Choroid plexus epithelial cell (primary cell): ENCODE measurements at regions not wholly inside any gene's neighbourhood (a gene's known extent, or its start where the extent isn't known, plus 50 kb on each side); places are given as distances from the start of the nearest gene placed in this dataset.
A peak's percentile ranks its signal among the peaks of the same experiment; 100 is the strongest.

Source experiments
- DNase-seq: peaks from one replicate; pipeline ENCODE4 v3.0.0-alpha.2; 2010; ENCODE audit warnings: low read depth
- H3K4me3 ChIP-seq: 2 replicates; pipeline ENCODE4 v1.5.1; 2011; ENCODE audit warnings: low read depth, mild to moderate bottlenecking, control low read depth, low read length, moderate library complexity
- CTCF ChIP-seq: conservative IDR thresholded peaks from 2 replicates; pipeline ENCODE4 v1.5.1; 2011; ENCODE audit warnings: low read depth, mild to moderate bottlenecking, control low read depth, inconsistent platforms, low read length, moderate library complexity

- DNase-seq = no peak
- no peak for TF ChIP-seq CTCF
- H3K4me3 ChIP-seq = no peak overlapping the region
Measured at GRCh38 chr5:163967268-163967667, 461.8 kb downstream of the MAT2B start.

GRCh38 chr5:163968651-163969050 lies 463.2 kb downstream of the MAT2B start:
- DNase-seq = no peak
- TF ChIP-seq CTCF = no peak
- H3K4me3 ChIP-seq = no peak overlapping the region

GRCh38 chr5:163976696-163977095 lies 471.3 kb downstream of the MAT2B start:
- DNase-seq = peak; percentile 50
- TF ChIP-seq CTCF = no peak

GRCh38 chr5:163978897-163979296 lies 473.5 kb downstream of the MAT2B start:
- no peak for TF ChIP-seq CTCF
- DNase-seq = no peak
- no peak overlapping the region for H3K4me3 ChIP-seq

More at GRCh38 chr5:163976696-163977095, 471.3 kb downstream of the MAT2B start:
- no peak overlapping the region for H3K4me3 ChIP-seq

GRCh38 chr5:163988566-163988965 lies 483.1 kb downstream of the MAT2B start:
- TF ChIP-seq CTCF = no peak
- no peak overlapping the region for H3K4me3 ChIP-seq
- no peak for DNase-seq

- no peak for TF ChIP-seq CTCF
- H3K4me3 ChIP-seq = no peak overlapping the region
- DNase-seq = no peak
Measured at GRCh38 chr5:163993126-163993525, 487.7 kb downstream of the MAT2B start.

- DNase-seq = no peak
- H3K4me3 ChIP-seq = no peak overlapping the region
- no peak for TF ChIP-seq CTCF
Measured at GRCh38 chr5:163995206-163995605, 489.8 kb downstream of the MAT2B start.
